Karpas-422 (cell line): ENCODE measurements at regions not wholly inside any gene's neighbourhood (a gene's known extent, or its start where the extent isn't known, plus 50 kb on each side); places are given as distances from the start of the nearest gene placed in this dataset.

Experiments used
- DNase-seq: peaks from one replicate; pipeline ENCODE4 v3.0.0-alpha.2; 2015
- H2AFZ ChIP-seq: fragments of 200-600 bp; sonication (generic); 2 replicates; pipeline ENCODE4 v1.6.1; 2014; ENCODE audit warnings: antibody characterized with exemption, low read length, mixed read lengths
- H3K27ac ChIP-seq: fragments of 200-600 bp; sonication (generic); 2 replicates; pipeline ENCODE4 v1.5.1; 2014; ENCODE audit warnings: mild to moderate bottlenecking, low read length, moderate library complexity
- H3K27me3 ChIP-seq: fragments of 200-600 bp; sonication (generic); 2 replicates; pipeline ENCODE4 v1.6.1; 2014; ENCODE audit warnings: low read length, mixed read lengths
- H3K36me3 ChIP-seq: fragments of 200-600 bp; sonication (generic); 2 replicates; pipeline ENCODE4 v1.6.1; 2014; ENCODE audit warnings: low read length, mixed read lengths; ENCODE audit not compliant: insufficient read depth
- H3K4me1 ChIP-seq: fragments of 200-600 bp; sonication (generic); 2 replicates; pipeline ENCODE4 v1.6.1; 2014; ENCODE audit warnings: mild to moderate bottlenecking, low read length, mixed read lengths
- H3K4me2 ChIP-seq: fragments of 200-600 bp; sonication (generic); 2 replicates; pipeline ENCODE4 v1.6.1; 2014; ENCODE audit warnings: low read length, low read depth, mild to moderate bottlenecking; ENCODE audit not compliant: poor library complexity, severe bottlenecking
- H3K4me3 ChIP-seq: fragments of 200-600 bp; sonication (generic); 2 replicates; pipeline ENCODE4 v1.5.1; 2014; ENCODE audit warnings: mild to moderate bottlenecking, antibody characterized with exemption, low read length, mixed read lengths
- H3K79me2 ChIP-seq: fragments of 200-600 bp; sonication (generic); 2 replicates; pipeline ENCODE4 v1.6.1; 2014; ENCODE audit warnings: mild to moderate bottlenecking, low read length, mixed read lengths
- H3K9ac ChIP-seq: fragments of 200-600 bp; sonication (generic); 2 replicates; pipeline ENCODE4 v1.6.0; 2014; ENCODE audit warnings: low read length
- H3K9me2 ChIP-seq: fragments of 200-600 bp; sonication (generic), shearing (Covaris generic); replicated peaks from 2 replicates; pipeline ENCODE4 v1.6.0; 2014; ENCODE audit warnings: mild to moderate bottlenecking, low read length, moderate library complexity; ENCODE audit not compliant: insufficient read depth
- H3K9me3 ChIP-seq: fragments of 300-700, 200-600 bp; sonication (generic); 2 replicates; pipeline ENCODE4 v1.6.1; 2014; ENCODE audit warnings: low read length, mixed read lengths
- H4K20me1 ChIP-seq: fragments of 200-600 bp; sonication (generic); 2 replicates; pipeline ENCODE4 v1.6.1; 2014; ENCODE audit warnings: mild to moderate bottlenecking, antibody characterized with exemption, low read length, low read depth; ENCODE audit not compliant: insufficient read depth

- Histone ChIP-seq H3K9me3 (no peaks in the 10 kb centered on the region), H2AFZ (no peak overlapping the region), H3K9me2 (no peaks in the 10 kb centered on the region)
These were observed 131.1 kb upstream of the PTGFR start for GRCh38 chr1:78359666-78360065.

DNA sequence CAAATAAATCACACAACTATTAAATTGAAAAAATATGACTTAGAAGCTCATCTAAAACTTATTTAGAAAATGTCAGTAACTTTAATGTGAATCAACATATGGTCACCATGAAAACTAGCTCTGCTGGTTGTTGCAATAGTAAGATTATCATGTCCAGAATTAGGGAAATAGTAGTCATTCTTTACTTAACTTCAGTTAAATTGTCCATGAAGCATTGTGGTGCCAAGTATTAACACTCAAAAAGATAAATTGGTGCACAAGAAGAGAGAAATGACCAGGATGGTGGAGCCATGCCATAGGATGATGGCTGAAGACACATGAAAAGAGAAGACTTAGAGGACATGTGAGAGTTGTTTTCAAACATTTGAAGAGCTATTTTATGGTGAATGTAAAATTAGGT, 130.2 kb upstream of the PTGFR start:
- DNase-seq: no peak
- no peaks in the 10 kb centered on the region for H3K27me3 ChIP-seq
- no peaks in the 10 kb centered on the region for H3K9me2 ChIP-seq
- H3K36me3 ChIP-seq: no peaks in the 10 kb centered on the region
- H3K9ac ChIP-seq: no peak overlapping the region
- H4K20me1 ChIP-seq: no peaks in the 10 kb centered on the region
- H3K27ac ChIP-seq: no peak overlapping the region
- no peaks in the 10 kb centered on the region for H3K4me1 ChIP-seq
- no peak overlapping the region for H3K4me3 ChIP-seq
- H3K4me2 ChIP-seq: no peak overlapping the region
- H3K9me3 ChIP-seq: no peaks in the 10 kb centered on the region
- H2AFZ ChIP-seq: no peak overlapping the region
- H3K79me2 ChIP-seq: no peaks in the 10 kb centered on the region

More at GRCh38 chr1:78359666-78360065, 131.1 kb upstream of the PTGFR start:
- no peak overlapping the region for H3K9ac ChIP-seq
- no peak overlapping the region for H3K4me2 ChIP-seq
- H4K20me1 ChIP-seq: no peaks in the 10 kb centered on the region
- no peaks in the 10 kb centered on the region for H3K27me3 ChIP-seq
- no peak overlapping the region for H3K4me3 ChIP-seq
- no peak for DNase-seq
- no peaks in the 10 kb centered on the region for H3K79me2 ChIP-seq
- no peaks in the 10 kb centered on the region for H3K4me1 ChIP-seq
- no peak overlapping the region for H3K27ac ChIP-seq
- H3K36me3 ChIP-seq: no peaks in the 10 kb centered on the region

- Histone ChIP-seq H3K36me3 (no peaks in the 10 kb centered on the region), H3K27ac (no peak overlapping the region), H3K27me3 (no peaks in the 10 kb centered on the region), H4K20me1 (no peaks in the 10 kb centered on the region), H3K79me2 (no peaks in the 10 kb centered on the region), H3K4me2 (no peak overlapping the region), H3K4me1 (peaks cover 4% of the 10 kb centered on the region; the same call in 1 of the 2 replicates), H3K9me3 (no peaks in the 10 kb centered on the region), H3K9me2 (no peaks in the 10 kb centered on the region), H3K4me3 (no peak overlapping the region), H3K9ac (no peak overlapping the region), H2AFZ (no peak overlapping the region)
- no peak for DNase-seq
These were observed 123.1 kb upstream of the PTGFR start for GRCh38 chr1:78367700-78368099.

DNA sequence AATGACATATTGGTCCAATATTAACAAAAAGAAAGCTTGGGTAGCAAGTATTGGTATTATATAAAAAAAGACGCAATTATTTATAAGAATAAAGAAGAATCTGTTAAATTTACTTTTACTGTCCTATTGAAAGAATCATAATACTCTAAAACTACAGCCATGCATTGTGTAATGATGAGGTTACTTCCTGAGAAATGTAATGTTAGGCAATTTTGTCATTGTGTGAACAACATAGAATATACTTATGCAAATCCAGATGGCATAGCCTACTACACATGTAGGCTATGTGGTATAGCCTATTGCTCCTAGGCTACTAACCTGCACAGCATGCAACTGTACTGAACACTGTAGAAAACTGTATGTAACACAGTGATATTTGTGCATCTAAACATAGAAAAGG, 121.2 kb upstream of the PTGFR start:
- Histone ChIP-seq H3K9me3 (no peaks in the 10 kb centered on the region), H3K79me2 (no peaks in the 10 kb centered on the region), H3K9ac (no peak overlapping the region), H3K4me1 (peaks cover 4% of the 10 kb centered on the region; the same call in 1 of the 2 replicates), H3K9me2 (no peaks in the 10 kb centered on the region), H4K20me1 (no peaks in the 10 kb centered on the region), H2AFZ (no peak overlapping the region), H3K4me3 (no peak overlapping the region), H3K27me3 (no peaks in the 10 kb centered on the region), H3K36me3 (no peaks in the 10 kb centered on the region), H3K27ac (no peak overlapping the region), H3K4me2 (no peak overlapping the region)
- no peak for DNase-seq

GRCh38 chr1:78370356-78370755, 120.4 kb upstream of the PTGFR start:
- no peaks in the 10 kb centered on the region for H3K9me2 ChIP-seq
- no peak overlapping the region for H3K4me2 ChIP-seq
- peaks cover 4% of the 10 kb centered on the region; the same call in 1 of the 2 replicates for H3K4me1 ChIP-seq
- no peak overlapping the region for H3K27ac ChIP-seq
- no peaks in the 10 kb centered on the region for H4K20me1 ChIP-seq
- no peaks in the 10 kb centered on the region for H3K27me3 ChIP-seq
- no peaks in the 10 kb centered on the region for H3K9me3 ChIP-seq
- H3K36me3 ChIP-seq: no peaks in the 10 kb centered on the region
- no peak overlapping the region for H3K4me3 ChIP-seq
- no peak for DNase-seq
- no peaks in the 10 kb centered on the region for H3K79me2 ChIP-seq
- no peak overlapping the region for H2AFZ ChIP-seq
- no peak overlapping the region for H3K9ac ChIP-seq

- Histone ChIP-seq H3K9me2 (no peaks in the 10 kb centered on the region), H3K4me1 (peaks cover 4% of the 10 kb centered on the region; the same call in 1 of the 2 replicates), H3K27ac (no peak overlapping the region), H3K36me3 (no peaks in the 10 kb centered on the region), H3K9ac (no peak overlapping the region), H3K9me3 (no peaks in the 10 kb centered on the region), H3K27me3 (no peaks in the 10 kb centered on the region), H2AFZ (no peak overlapping the region), H3K4me2 (no peak overlapping the region), H3K79me2 (no peaks in the 10 kb centered on the region), H3K4me3 (no peak overlapping the region), H4K20me1 (no peaks in the 10 kb centered on the region)
- no peak for DNase-seq
These were observed 119.8 kb upstream of the PTGFR start for GRCh38 chr1:78370779-78371482.

- Histone ChIP-seq H3K9me2 (no peaks in the 10 kb centered on the region), H3K36me3 (no peaks in the 10 kb centered on the region), H4K20me1 (no peaks in the 10 kb centered on the region), H3K9me3 (no peaks in the 10 kb centered on the region), H3K27ac (no peak overlapping the region), H3K9ac (no peak overlapping the region), H3K4me3 (no peak overlapping the region), H3K27me3 (no peaks in the 10 kb centered on the region), H2AFZ (no peak overlapping the region), H3K79me2 (no peaks in the 10 kb centered on the region), H3K4me2 (no peak overlapping the region), H3K4me1 (peaks cover 4% of the 10 kb centered on the region; the same call in 1 of the 2 replicates)
- DNase-seq: no peak
These were observed 117.1 kb upstream of the PTGFR start for GRCh38 chr1:78373676-78374075.

DNA sequence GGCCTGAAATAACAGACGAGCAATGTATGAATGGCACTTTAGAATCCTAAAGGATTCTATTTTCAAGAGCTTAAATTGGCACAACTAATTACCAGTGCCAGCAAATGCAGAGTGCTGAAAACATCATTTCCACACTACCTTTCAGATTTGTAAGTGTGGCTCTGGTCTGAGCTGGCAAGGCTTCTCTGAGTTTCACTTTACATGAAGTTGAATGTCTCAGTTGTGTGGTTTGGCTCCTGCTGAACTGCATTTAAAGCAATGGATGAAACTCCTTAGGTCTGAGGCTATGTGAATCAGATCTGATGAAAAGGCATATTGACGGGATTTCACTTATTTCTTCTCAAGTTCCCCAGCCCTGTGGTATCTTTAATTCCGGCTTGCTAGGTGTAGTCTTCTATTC, 114.8 kb upstream of the PTGFR start:
- DNase-seq: no peak
- H3K36me3 ChIP-seq: no peaks in the 10 kb centered on the region
- no peaks in the 10 kb centered on the region for H3K79me2 ChIP-seq

More for the DNA sequence above, 114.8 kb upstream of the PTGFR start:
- H3K27me3 ChIP-seq: no peaks in the 10 kb centered on the region
- no peak overlapping the region for H2AFZ ChIP-seq
- no peaks in the 10 kb centered on the region for H4K20me1 ChIP-seq
- H3K4me1 ChIP-seq: no peaks in the 10 kb centered on the region
- no peak overlapping the region for H3K27ac ChIP-seq
- no peak overlapping the region for H3K4me3 ChIP-seq
- no peaks in the 10 kb centered on the region for H3K9me2 ChIP-seq
- H3K4me2 ChIP-seq: no peak overlapping the region
- no peaks in the 10 kb centered on the region for H3K9me3 ChIP-seq
- H3K9ac ChIP-seq: no peak overlapping the region
